Activated CD4-positive, alpha-beta memory T cell treated with anti-CD3 and anti-CD28 coated beads for 36 hours (primary cell): ENCODE measurements at regions not wholly inside any gene's neighbourhood (a gene's known extent, or its start where the extent isn't known, plus 50 kb on each side); places are given as distances from the start of the nearest gene placed in this dataset.

Experiments
- CTCF ChIA-PET: fragments of 350-600 bp; sonication (Branson Sonifier 250); formaldehyde crosslinking; loops from one replicate; lab custom pipeline; 2021; ENCODE audit warnings: antibody characterized with exemption, inconsistent platforms; lab: Charles Lee
- POLR2A ChIA-PET: fragments of 350-600 bp; sonication (Branson Sonifier 250); formaldehyde crosslinking; loops from one replicate; lab custom pipeline; 2021; ENCODE audit warnings: antibody characterized with exemption; lab: Charles Lee
- DNase-seq: peaks from one replicate; pipeline ENCODE4 v3.0.0-alpha.2; 2020
- H3K27ac Mint-ChIP-seq: one replicate; pipeline ENCODE4 v1.8.0; 2021; ENCODE audit warnings: mixed read lengths
- H3K27me3 Mint-ChIP-seq: one replicate; pipeline ENCODE4 v1.8.0; 2021; ENCODE audit warnings: mixed read lengths
- H3K36me3 Mint-ChIP-seq: one replicate; pipeline ENCODE4 v1.8.0; 2021; ENCODE audit warnings: mixed read lengths
- H3K4me1 Mint-ChIP-seq: one replicate; pipeline ENCODE4 v1.8.0; 2021; ENCODE audit warnings: low read depth, mixed read lengths
- H3K4me3 Mint-ChIP-seq: one replicate; pipeline ENCODE4 v1.8.0; 2021; ENCODE audit warnings: mild to moderate bottlenecking, mixed read lengths
- H3K9me3 Mint-ChIP-seq: one replicate; pipeline ENCODE4 v1.8.0; 2021; ENCODE audit warnings: mixed read lengths
- intact Hi-C: fragments of 100-400 bp; cut with micrococcal nuclease; formaldehyde crosslinking; loops from one replicate; pipeline ENCODE4 v1.15.1; 2023

- peaks cover 4% of the 10 kb centered on the region for H3K9me3 Mint-ChIP-seq
- H3K27ac Mint-ChIP-seq = no peak overlapping the region
- POLR2A ChIA-PET = no interaction called here
- H3K4me3 Mint-ChIP-seq = no peak overlapping the region
- H3K4me1 Mint-ChIP-seq = no peaks in the 10 kb centered on the region
- no peaks in the 10 kb centered on the region for H3K27me3 Mint-ChIP-seq
- no peak for DNase-seq
- CTCF ChIA-PET = no interaction called here
- H3K36me3 Mint-ChIP-seq = no peaks in the 10 kb centered on the region
- intact Hi-C loops = no loop called here
These were observed 186.3 kb downstream of the MYCN start for GRCh38 chr2:16126517-16127275.

DNA sequence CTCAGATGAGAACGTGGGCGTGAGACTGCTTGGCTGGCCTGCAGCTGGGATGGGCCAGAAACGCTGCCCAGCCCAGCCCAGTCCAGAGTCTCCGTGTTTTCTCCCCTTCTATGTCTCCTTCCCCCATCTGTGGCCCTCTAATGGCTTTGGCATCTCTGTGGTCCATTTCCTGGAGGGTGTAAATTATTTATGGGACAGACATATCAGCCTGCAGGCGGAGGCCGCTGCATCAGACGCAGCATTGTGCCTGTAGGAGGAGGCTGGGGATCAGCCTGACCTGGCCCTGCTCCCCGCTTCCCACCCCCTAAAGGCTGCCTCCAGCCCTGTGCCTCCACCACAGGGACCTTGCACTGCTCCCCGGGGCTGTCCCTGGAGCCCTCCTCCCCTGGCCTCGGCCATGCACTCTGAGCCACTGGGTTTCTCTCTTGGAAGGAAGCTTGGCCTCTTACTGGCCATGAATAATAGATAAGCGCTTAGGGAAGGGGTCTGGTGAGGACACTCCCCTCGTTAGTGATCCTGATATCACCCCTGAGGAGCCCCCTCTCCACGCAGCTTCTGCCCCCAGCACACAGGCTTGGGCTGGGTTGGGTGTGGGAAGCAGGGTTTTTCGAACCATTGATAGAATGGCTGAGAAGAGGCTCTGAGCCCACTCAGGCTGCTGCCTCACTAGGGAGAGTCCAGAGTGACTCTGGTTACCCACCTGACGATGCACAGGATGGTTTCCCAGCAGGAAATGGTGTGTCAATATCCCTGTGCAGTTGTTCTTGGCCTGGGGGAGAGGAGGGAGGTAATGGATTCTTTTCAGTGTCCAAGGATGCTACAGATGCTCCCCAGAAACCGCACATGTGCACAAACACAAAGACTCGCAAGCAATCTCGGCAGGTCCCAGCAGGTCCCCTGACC is 185.5 kb downstream of the MYCN start:
- POLR2A ChIA-PET = no interaction called here
- intact Hi-C loops = no loop called here
- H3K9me3 Mint-ChIP-seq = peaks cover 8% of the 10 kb centered on the region
- no peak overlapping the region for H3K4me3 Mint-ChIP-seq
- H3K4me1 Mint-ChIP-seq = no peaks in the 10 kb centered on the region
- H3K36me3 Mint-ChIP-seq = no peaks in the 10 kb centered on the region
- H3K27me3 Mint-ChIP-seq = no peaks in the 10 kb centered on the region
- CTCF ChIA-PET = no interaction called here
- H3K27ac Mint-ChIP-seq = no peak overlapping the region
- DNase-seq = no peak

DNA sequence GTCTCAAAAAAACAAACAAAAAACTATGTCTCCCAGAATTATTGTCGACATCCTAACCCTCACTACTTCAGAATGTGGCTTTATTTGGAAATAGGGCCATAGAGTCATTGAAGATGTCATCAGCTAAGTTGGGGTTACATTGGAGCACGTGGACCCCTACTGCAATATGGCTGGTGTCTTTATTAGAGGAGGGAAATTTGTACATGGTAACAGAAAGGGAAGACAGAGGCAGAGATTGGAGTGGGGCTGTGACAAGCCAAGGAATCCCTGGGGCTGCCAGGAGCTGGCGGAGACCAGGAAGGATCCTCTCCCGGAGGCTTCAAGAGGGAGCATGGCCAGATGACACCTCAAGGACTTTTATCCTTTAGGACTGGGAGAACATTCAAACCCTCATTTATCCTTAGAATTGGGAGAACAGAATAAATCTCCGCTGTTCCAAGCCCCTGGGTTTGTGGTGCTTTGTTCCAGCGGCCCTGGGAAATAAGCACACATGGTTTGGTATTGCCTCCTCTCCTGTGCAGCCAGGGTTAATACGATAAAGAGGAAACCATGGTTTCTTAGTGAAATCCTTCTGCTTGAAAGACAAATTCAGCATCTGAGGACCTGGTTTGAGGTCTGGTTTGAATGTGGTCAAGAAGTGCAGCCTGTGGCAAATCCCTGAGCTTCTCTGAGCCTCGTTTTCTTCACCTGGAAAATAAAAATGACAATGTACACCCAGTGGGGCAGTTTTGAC is 184.7 kb downstream of the MYCN start:
- intact Hi-C loops = no loop called here
- H3K4me3 Mint-ChIP-seq = no peak overlapping the region

GRCh38 chr2:16123856-16124780 is 183.8 kb downstream of the MYCN start:
- ChIA-PET CTCF (no interaction called here), POLR2A (no interaction called here)
- DNase-seq = no peak
- intact Hi-C loops = no loop called here
- Mint-ChIP-seq H3K36me3 (no peaks in the 10 kb centered on the region), H3K27me3 (no peaks in the 10 kb centered on the region), H3K9me3 (peaks cover 8% of the 10 kb centered on the region), H3K4me1 (no peaks in the 10 kb centered on the region), H3K27ac (no peak overlapping the region), H3K4me3 (no peak overlapping the region)

More for the DNA sequence above, 184.7 kb downstream of the MYCN start:
- CTCF ChIA-PET = no interaction called here
- Mint-ChIP-seq H3K27me3 (no peaks in the 10 kb centered on the region), H3K4me1 (no peaks in the 10 kb centered on the region), H3K27ac (no peak overlapping the region), H3K9me3 (peaks cover 8% of the 10 kb centered on the region), H3K36me3 (no peaks in the 10 kb centered on the region)
- DNase-seq = no peak
- POLR2A ChIA-PET = no interaction called here

DNA sequence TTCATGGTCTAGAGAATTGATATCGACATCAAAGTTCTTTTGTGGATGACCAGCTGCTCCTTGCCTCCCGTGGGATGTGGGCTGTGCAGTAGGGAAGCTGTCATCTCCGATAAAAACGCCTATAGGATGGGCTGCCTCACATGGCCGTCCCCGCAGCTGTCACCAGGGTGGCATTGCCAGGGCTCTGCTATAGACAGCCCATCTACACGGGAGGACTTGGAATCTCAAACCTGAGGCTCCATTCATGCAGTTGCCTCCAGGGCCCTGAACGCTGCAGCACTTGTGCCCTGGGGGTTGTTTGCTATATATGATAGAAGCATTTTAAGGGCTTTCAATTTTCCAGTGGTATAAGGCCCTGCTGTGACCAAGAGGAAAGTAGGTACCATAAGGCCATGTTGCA is 183.1 kb downstream of the MYCN start:
- H3K27ac Mint-ChIP-seq = no peak overlapping the region

GRCh38 chr2:16122556-16122955 is 182.2 kb downstream of the MYCN start:
- Mint-ChIP-seq H3K9me3 (peaks cover 8% of the 10 kb centered on the region), H3K27ac (no peak overlapping the region), H3K4me3 (no peak overlapping the region), H3K36me3 (no peaks in the 10 kb centered on the region), H3K27me3 (no peaks in the 10 kb centered on the region), H3K4me1 (no peaks in the 10 kb centered on the region)
- POLR2A ChIA-PET = no interaction called here
- CTCF ChIA-PET = no interaction called here
- intact Hi-C loops = no loop called here
- DNase-seq = no peak

More for the DNA sequence above, 183.1 kb downstream of the MYCN start:
- H3K4me3 Mint-ChIP-seq = no peak overlapping the region
- ChIA-PET CTCF (no interaction called here), POLR2A (no interaction called here)
- intact Hi-C loops = no loop called here
- no peaks in the 10 kb centered on the region for H3K4me1 Mint-ChIP-seq
- no peak for DNase-seq
- H3K27me3 Mint-ChIP-seq = no peaks in the 10 kb centered on the region
- H3K36me3 Mint-ChIP-seq = no peaks in the 10 kb centered on the region
- H3K9me3 Mint-ChIP-seq = peaks cover 8% of the 10 kb centered on the region

- POLR2A ChIA-PET = no interaction called here
- Mint-ChIP-seq H3K27me3 (no peaks in the 10 kb centered on the region), H3K36me3 (no peaks in the 10 kb centered on the region), H3K4me1 (no peaks in the 10 kb centered on the region), H3K27ac (no peak overlapping the region), H3K4me3 (no peak overlapping the region), H3K9me3 (peaks cover 8% of the 10 kb centered on the region)
- CTCF ChIA-PET = no interaction called here
- intact Hi-C loops = no loop called here
- no peak for DNase-seq
These were observed 181.6 kb downstream of the MYCN start for GRCh38 chr2:16121986-16122390.

DNA sequence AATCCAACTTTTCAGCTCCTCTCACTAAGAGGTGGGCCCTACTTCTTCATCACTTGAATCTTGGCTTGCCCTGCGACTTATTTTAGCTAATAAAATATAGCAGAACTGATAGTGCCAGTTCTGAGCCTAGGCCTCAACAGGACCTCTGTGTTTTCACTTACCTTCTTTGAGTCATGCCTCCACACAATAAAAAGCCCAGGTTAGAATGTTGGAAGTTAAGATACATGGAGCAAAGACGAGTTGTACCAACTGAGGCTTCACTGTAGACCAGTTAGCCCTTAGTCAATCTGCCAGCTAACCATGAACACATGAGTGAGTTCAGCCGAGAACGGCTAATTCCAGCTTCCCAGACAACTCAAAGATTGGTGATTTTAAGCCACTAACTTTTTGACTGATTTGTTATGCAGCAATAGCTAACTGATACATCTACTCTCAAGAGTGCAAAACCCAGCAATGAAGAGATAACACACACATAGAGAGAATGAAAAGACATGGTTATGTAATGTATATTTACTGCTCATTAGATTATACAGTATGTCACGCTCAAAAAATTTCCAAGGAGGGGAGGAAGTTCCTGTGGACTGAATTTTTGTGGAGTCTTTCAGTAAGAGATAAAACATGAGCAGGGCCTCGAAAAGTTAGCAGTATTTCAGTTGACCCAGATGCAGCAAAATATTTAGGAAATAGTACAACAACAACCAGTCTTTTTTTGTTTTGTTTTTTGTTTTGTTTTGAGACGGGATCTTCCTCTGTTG is 181.1 kb downstream of the MYCN start:
- no peak overlapping the region for H3K27ac Mint-ChIP-seq
- no peak for DNase-seq
- H3K4me3 Mint-ChIP-seq = no peak overlapping the region
- ChIA-PET POLR2A (no interaction called here), CTCF (interaction anchor here (0.5 kb wide), 1 partner anchor 185 kb away, joined by 4 read pairs; no protein-coding TSS in a partner anchor)
- no peaks in the 10 kb centered on the region for H3K36me3 Mint-ChIP-seq
- H3K4me1 Mint-ChIP-seq = no peaks in the 10 kb centered on the region
- intact Hi-C loops = no loop called here
- H3K9me3 Mint-ChIP-seq = peaks cover 8% of the 10 kb centered on the region
- H3K27me3 Mint-ChIP-seq = no peaks in the 10 kb centered on the region

- H3K27me3 Mint-ChIP-seq = no peaks in the 10 kb centered on the region
- ChIA-PET CTCF (interaction anchor here (0.5 kb wide), 1 partner anchor 185 kb away, joined by 4 read pairs; no protein-coding TSS in a partner anchor), POLR2A (no interaction called here)
- no peaks in the 10 kb centered on the region for H3K36me3 Mint-ChIP-seq
- H3K4me1 Mint-ChIP-seq = no peaks in the 10 kb centered on the region
- H3K4me3 Mint-ChIP-seq = no peak overlapping the region
- no peak overlapping the region for H3K27ac Mint-ChIP-seq
- intact Hi-C loops = no loop called here
- no peak for DNase-seq
- peaks cover 8% of the 10 kb centered on the region for H3K9me3 Mint-ChIP-seq
These were observed 180.3 kb downstream of the MYCN start for GRCh38 chr2:16120591-16121180.

DNA sequence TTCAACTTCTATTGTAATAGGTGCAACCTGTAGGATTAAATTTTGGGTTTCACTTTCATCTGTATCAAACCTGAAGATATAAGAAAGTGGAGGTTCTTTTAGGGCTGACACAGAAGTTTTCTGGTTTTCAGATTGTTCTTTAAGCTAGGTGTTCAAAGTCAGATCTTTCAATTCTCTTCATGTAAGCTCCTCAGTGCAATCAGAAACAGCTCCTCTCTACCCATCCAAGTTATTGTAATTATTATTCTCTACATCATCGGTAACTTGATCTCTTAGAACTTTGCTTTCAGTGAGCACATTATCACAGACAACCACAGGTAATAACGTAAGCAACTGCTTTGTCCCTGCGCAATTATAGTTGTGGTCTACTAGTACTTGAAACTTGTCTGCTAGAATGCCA is 179.4 kb downstream of the MYCN start:
- Mint-ChIP-seq H3K4me1 (no peaks in the 10 kb centered on the region), H3K36me3 (no peaks in the 10 kb centered on the region), H3K27ac (no peak overlapping the region), H3K27me3 (no peaks in the 10 kb centered on the region), H3K4me3 (no peak overlapping the region), H3K9me3 (peaks cover 8% of the 10 kb centered on the region)
- CTCF ChIA-PET = no interaction called here
- POLR2A ChIA-PET = no interaction called here
- no peak for DNase-seq
- intact Hi-C loops = no loop called here
